Upper lobe of right lung (tissue), 1 donor: ENCODE measurements at regions not wholly inside any gene's neighbourhood (a gene's known extent, or its start where the extent isn't known, plus 50 kb on each side); places are given as distances from the start of the nearest gene placed in this dataset.
"Not testable (repeated sequence)": the region's sequence is repeated elsewhere in the genome, so short reads cannot be mapped to it uniquely, and the experiment has no call there.

Experiments
- ATAC-seq: fragments of 200-7000 bp; cut with Tn5 transposase; one replicate; pipeline ENCODE4 v1.9.1; 2020; ENCODE audit warnings: mild to moderate bottlenecking, moderate library complexity
- DNase-seq: peaks from one replicate; pipeline ENCODE4 v3.0.0-alpha.2; 2020
- H3K27ac ChIP-seq: fragments of 200-600 bp; one replicate; pipeline ENCODE4 v1.8.0; 2022
- H3K27me3 ChIP-seq: fragments of 200-600 bp; one replicate; pipeline ENCODE4 v1.8.0; 2022; ENCODE audit warnings: mild to moderate bottlenecking
- H3K36me3 ChIP-seq: fragments of 200-600 bp; one replicate; pipeline ENCODE4 v1.8.0; 2022
- H3K4me1 ChIP-seq: fragments of 200-600 bp; one replicate; pipeline ENCODE4 v1.8.0; 2022
- H3K4me3 ChIP-seq: fragments of 200-600 bp; one replicate; pipeline ENCODE4 v1.8.0; 2022; ENCODE audit warnings: mild to moderate bottlenecking
- H3K9me3 ChIP-seq: fragments of 200-600 bp; one replicate; pipeline ENCODE4 v1.8.0; 2022
- CTCF ChIP-seq: fragments of 200-600 bp; IDR thresholded peaks from one replicate; pipeline ENCODE4 v1.8.0; 2022; ENCODE audit warnings: antibody characterized with exemption
- intact Hi-C: fragments of 100-400 bp; cut with DNase I; formaldehyde crosslinking; loops from one replicate; pipeline ENCODE4 v1.11.0; 2022
- donor health status: DM: no; HTN: yes; CAD: no; lungs with severe emphysema.

DNA sequence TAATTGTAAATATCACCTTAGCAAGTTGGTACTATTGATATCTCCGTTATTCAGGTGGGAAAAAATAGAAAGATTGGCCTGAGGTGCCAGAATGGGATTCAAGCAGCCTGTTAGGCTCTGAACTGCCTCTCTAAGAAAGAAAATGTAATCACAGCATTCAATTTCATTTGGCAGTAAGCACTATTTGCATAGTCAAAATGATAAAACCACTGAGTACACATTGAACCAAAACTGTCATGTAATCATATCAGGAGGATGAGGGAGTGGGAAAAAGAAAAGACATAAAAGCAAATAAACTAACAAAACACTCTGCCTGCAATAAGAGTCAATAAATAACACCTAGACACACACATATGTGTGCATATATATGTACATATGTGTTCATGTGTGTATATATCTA lies 103.9 kb upstream of the TACR1 start:
- intact Hi-C loops: no loop called here
- TF ChIP-seq CTCF: no peak
- no peaks in the 10 kb centered on the region for H3K27me3 ChIP-seq
- H3K36me3 ChIP-seq: no peaks in the 10 kb centered on the region
- no peak overlapping the region for H3K4me3 ChIP-seq
- H3K27ac ChIP-seq: no peak overlapping the region
- H3K9me3 ChIP-seq: no peaks in the 10 kb centered on the region
- ATAC-seq (no peak), DNase-seq (no peak)
- H3K4me1 ChIP-seq: no peaks in the 10 kb centered on the region

DNA sequence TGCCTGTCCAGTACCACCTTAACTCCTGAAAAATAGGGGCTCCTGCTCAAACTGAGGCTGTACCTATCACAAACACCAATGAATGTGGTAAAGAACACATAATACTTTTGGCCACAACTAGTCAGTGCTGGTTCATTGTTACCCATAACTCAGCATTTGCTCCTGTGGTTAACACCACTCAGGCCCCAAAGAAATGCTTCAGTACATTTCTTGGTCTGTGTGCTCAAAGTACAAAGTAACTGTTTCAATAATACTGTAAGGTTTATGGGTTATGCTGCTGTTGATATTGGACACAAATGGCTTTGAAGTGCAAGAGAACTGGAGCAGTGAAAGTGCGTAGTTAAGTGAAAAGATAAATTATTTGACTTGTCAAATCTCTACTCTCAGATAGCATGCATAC lies 95.0 kb upstream of the TACR1 start:
- Histone ChIP-seq H3K4me3 (no peak overlapping the region), H3K27me3 (no peaks in the 10 kb centered on the region), H3K4me1 (no peaks in the 10 kb centered on the region), H3K36me3 (no peaks in the 10 kb centered on the region), H3K27ac (no peak overlapping the region), H3K9me3 (no peaks in the 10 kb centered on the region)
- DNase-seq (no peak), ATAC-seq (no peak)
- intact Hi-C loops: no loop called here
- no peak for TF ChIP-seq CTCF

DNA sequence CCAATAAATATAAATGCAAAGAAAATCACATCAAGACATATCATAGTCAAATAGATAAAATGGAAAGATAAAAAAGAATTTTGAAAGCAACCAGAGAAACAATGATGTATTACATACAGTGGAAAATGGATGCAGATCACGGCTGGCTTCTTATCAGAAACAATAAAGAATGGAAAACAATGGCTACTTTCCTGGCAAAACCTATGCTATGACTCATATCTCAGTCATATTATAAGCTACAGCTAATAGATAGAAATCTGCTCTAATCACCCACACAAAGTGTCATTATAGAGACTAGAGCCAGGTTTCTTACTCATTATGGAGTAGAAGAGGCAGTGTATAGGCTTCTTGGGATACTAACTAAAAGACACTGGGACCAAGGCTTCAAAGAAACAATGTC lies 93.5 kb upstream of the TACR1 start:
- intact Hi-C loops: no loop called here
- TF ChIP-seq CTCF: no peak
- H3K27me3 ChIP-seq: no peaks in the 10 kb centered on the region
- ATAC-seq (no peak), DNase-seq (no peak)
- H3K27ac ChIP-seq: no peak overlapping the region
- no peaks in the 10 kb centered on the region for H3K36me3 ChIP-seq
- H3K4me3 ChIP-seq: no peak overlapping the region
- H3K9me3 ChIP-seq: no peaks in the 10 kb centered on the region
- no peaks in the 10 kb centered on the region for H3K4me1 ChIP-seq

- no peaks in the 10 kb centered on the region for H3K27me3 ChIP-seq
- H3K4me1 ChIP-seq: no peaks in the 10 kb centered on the region
- intact Hi-C loops: no loop called here
- peak; percentile 16 for TF ChIP-seq CTCF
- H3K27ac ChIP-seq: no peak overlapping the region
- ATAC-seq: no peak
- H3K9me3 ChIP-seq: no peaks in the 10 kb centered on the region
- no peak for DNase-seq
- no peaks in the 10 kb centered on the region for H3K36me3 ChIP-seq
- no peak overlapping the region for H3K4me3 ChIP-seq
Observed at GRCh38 chr2:75290600-75291150, 91.4 kb upstream of the TACR1 start.

- no peak for TF ChIP-seq CTCF
- DNase-seq (no peak), ATAC-seq (no peak)
- Histone ChIP-seq H3K27ac (no peak overlapping the region), H3K4me1 (no peaks in the 10 kb centered on the region), H3K4me3 (no peak overlapping the region), H3K27me3 (no peaks in the 10 kb centered on the region), H3K36me3 (no peaks in the 10 kb centered on the region), H3K9me3 (no peaks in the 10 kb centered on the region)
- intact Hi-C loops: no loop called here
Observed at GRCh38 chr2:75289771-75290170, 90.5 kb upstream of the TACR1 start.

DNA sequence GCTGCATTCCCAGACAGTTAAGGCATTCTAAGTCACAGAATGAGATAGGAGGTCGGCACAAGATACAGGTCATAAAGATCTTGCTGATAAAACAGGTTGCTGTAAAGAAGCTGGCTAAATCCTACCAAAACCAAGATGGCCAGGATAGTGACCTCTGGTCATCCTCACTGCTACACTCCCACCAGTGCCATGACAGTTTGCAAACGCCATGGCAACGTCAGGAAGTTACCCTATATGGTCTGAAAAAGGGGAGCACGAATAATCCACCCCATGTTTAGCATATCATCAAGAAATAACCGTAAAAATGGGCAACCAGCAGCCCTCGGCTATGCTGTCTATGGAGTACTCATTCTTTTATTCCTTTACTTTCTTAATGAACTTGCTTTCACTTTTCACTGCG lies 89.9 kb upstream of the TACR1 start:
- H3K27me3 ChIP-seq, H3K4me3 ChIP-seq, DNase-seq, ATAC-seq, H3K27ac ChIP-seq, H3K4me1 ChIP-seq, intact Hi-C loops, H3K36me3 ChIP-seq, H3K9me3 ChIP-seq: not testable (repeated sequence)
